ENCODE measurements at regions not wholly inside any gene's neighbourhood (a gene's known extent, or its start where the extent isn't known, plus 50 kb on each side); places are given as distances from the start of the nearest gene placed in this dataset.
"Not testable (repeated sequence)": the region's sequence is repeated elsewhere in the genome, so short reads cannot be mapped to it uniquely, and the experiment has no call there.

GRCh38 chr10:8403711-8404371 is 349.4 kb downstream of the GATA3 start:
- no peak overlapping the region for H3K4me3 ChIP-seq (ENCODE audit: insufficient read length, low read depth)
- H3K27me3 ChIP-seq (ENCODE audit: insufficient read depth, insufficient read length) = no peaks in the 10 kb centered on the region
- H3K36me3 ChIP-seq (ENCODE audit: insufficient read depth, insufficient read length, low read length) = no peaks in the 10 kb centered on the region
- TF ChIP-seq ZNF274 (IDR thresholded peaks at IDR 0.05; ENCODE audit: low read depth, low read length) (no peak), YY1 (IDR thresholded peaks at IDR 0.05; ENCODE audit: insufficient read depth, insufficient read length) (no peak), SUZ12 (IDR thresholded peaks at IDR 0.05; ENCODE audit: extremely low read depth, insufficient read depth, insufficient read length) (no peak)
- no peaks in the 10 kb centered on the region for H3K4me1 ChIP-seq (ENCODE audit: insufficient read depth, insufficient read length)
- DNase-seq (ENCODE audit: low read depth, low spot score) = peak; percentile 27
- no peaks in the 10 kb centered on the region for H3K9me3 ChIP-seq (ENCODE audit: insufficient read depth, low read length)
- H3K9ac ChIP-seq (ENCODE audit: insufficient read length, low read depth) = no peak overlapping the region

GRCh38 chr10:8404721-8405120 is 350.2 kb downstream of the GATA3 start:
- no peaks in the 10 kb centered on the region for H3K9me3 ChIP-seq (ENCODE audit: insufficient read depth, low read length)
- DNase-seq (ENCODE audit: low read depth, low spot score) = no peak
- no peaks in the 10 kb centered on the region for H3K27me3 ChIP-seq (ENCODE audit: insufficient read depth, insufficient read length)
- H3K4me3 ChIP-seq (ENCODE audit: insufficient read length, low read depth) = no peak overlapping the region
- no peak overlapping the region for H3K9ac ChIP-seq (ENCODE audit: insufficient read length, low read depth)
- H3K4me1 ChIP-seq (ENCODE audit: insufficient read depth, insufficient read length) = no peaks in the 10 kb centered on the region
- no peaks in the 10 kb centered on the region for H3K36me3 ChIP-seq (ENCODE audit: insufficient read depth, insufficient read length, low read length)
- no peak for TF ChIP-seq ZNF274 (IDR thresholded peaks at IDR 0.05; ENCODE audit: low read depth, low read length)
- no peak for TF ChIP-seq YY1 (IDR thresholded peaks at IDR 0.05; ENCODE audit: insufficient read depth, insufficient read length)
- no peak for TF ChIP-seq SUZ12 (IDR thresholded peaks at IDR 0.05; ENCODE audit: extremely low read depth, insufficient read depth, insufficient read length)

- Histone ChIP-seq H3K36me3 (ENCODE audit: insufficient read depth, insufficient read length, low read length) (no peaks in the 10 kb centered on the region), H3K27me3 (ENCODE audit: insufficient read depth, insufficient read length) (no peaks in the 10 kb centered on the region), H3K9ac (ENCODE audit: insufficient read length, low read depth) (no peak overlapping the region), H3K4me3 (ENCODE audit: insufficient read length, low read depth) (no peak overlapping the region), H3K4me1 (ENCODE audit: insufficient read depth, insufficient read length) (no peaks in the 10 kb centered on the region), H3K9me3 (ENCODE audit: insufficient read depth, low read length) (no peaks in the 10 kb centered on the region)
- TF ChIP-seq ZNF274 (IDR thresholded peaks at IDR 0.05; ENCODE audit: low read depth, low read length) (no peak), YY1 (IDR thresholded peaks at IDR 0.05; ENCODE audit: insufficient read depth, insufficient read length) (no peak), SUZ12 (IDR thresholded peaks at IDR 0.05; ENCODE audit: extremely low read depth, insufficient read depth, insufficient read length) (no peak)
- no peak for DNase-seq (ENCODE audit: low read depth, low spot score)
Observed at GRCh38 chr10:8405596-8405995, 351.1 kb downstream of the GATA3 start.

- H3K27me3 ChIP-seq (ENCODE audit: insufficient read depth, insufficient read length) = no peaks in the 10 kb centered on the region
- H3K36me3 ChIP-seq (ENCODE audit: insufficient read depth, insufficient read length, low read length) = no peaks in the 10 kb centered on the region
- H3K9ac ChIP-seq (ENCODE audit: insufficient read length, low read depth) = no peak overlapping the region
- peaks cover 2% of the 10 kb centered on the region for H3K4me1 ChIP-seq (ENCODE audit: insufficient read depth, insufficient read length)
- no peaks in the 10 kb centered on the region for H3K9me3 ChIP-seq (ENCODE audit: insufficient read depth, low read length)
- H3K4me3 ChIP-seq (ENCODE audit: insufficient read length, low read depth) = no peak overlapping the region
- TF ChIP-seq ZNF274 (IDR thresholded peaks at IDR 0.05; ENCODE audit: low read depth, low read length) = no peak
- no peak for TF ChIP-seq YY1 (IDR thresholded peaks at IDR 0.05; ENCODE audit: insufficient read depth, insufficient read length)
- TF ChIP-seq SUZ12 (IDR thresholded peaks at IDR 0.05; ENCODE audit: extremely low read depth, insufficient read depth, insufficient read length) = no peak
- peak; percentile 22 for DNase-seq (ENCODE audit: low read depth, low spot score)
Observed at GRCh38 chr10:8407501-8408021, 353.1 kb downstream of the GATA3 start.

GRCh38 chr10:8410506-8410905 is 356.0 kb downstream of the GATA3 start:
- Histone ChIP-seq H3K27me3 (ENCODE audit: insufficient read depth, insufficient read length) (no peaks in the 10 kb centered on the region), H3K4me1 (ENCODE audit: insufficient read depth, insufficient read length) (peaks cover 2% of the 10 kb centered on the region), H3K9me3 (ENCODE audit: insufficient read depth, low read length) (no peaks in the 10 kb centered on the region), H3K4me3 (ENCODE audit: insufficient read length, low read depth) (no peak overlapping the region), H3K9ac (ENCODE audit: insufficient read length, low read depth) (no peak overlapping the region), H3K36me3 (ENCODE audit: insufficient read depth, insufficient read length, low read length) (no peaks in the 10 kb centered on the region)
- no peak for DNase-seq (ENCODE audit: low read depth, low spot score)
- TF ChIP-seq YY1 (IDR thresholded peaks at IDR 0.05; ENCODE audit: insufficient read depth, insufficient read length) = no peak
- TF ChIP-seq ZNF274 (IDR thresholded peaks at IDR 0.05; ENCODE audit: low read depth, low read length) = no peak
- no peak for TF ChIP-seq SUZ12 (IDR thresholded peaks at IDR 0.05; ENCODE audit: extremely low read depth, insufficient read depth, insufficient read length)

- Histone ChIP-seq H3K27me3 (ENCODE audit: insufficient read depth, insufficient read length) (no peaks in the 10 kb centered on the region), H3K4me1 (ENCODE audit: insufficient read depth, insufficient read length) (peaks cover 2% of the 10 kb centered on the region), H3K4me3 (ENCODE audit: insufficient read length, low read depth) (no peak overlapping the region), H3K9ac (ENCODE audit: insufficient read length, low read depth) (no peak overlapping the region), H3K9me3 (ENCODE audit: insufficient read depth, low read length) (no peaks in the 10 kb centered on the region), H3K36me3 (ENCODE audit: insufficient read depth, insufficient read length, low read length) (no peaks in the 10 kb centered on the region)
- DNase-seq (ENCODE audit: low read depth, low spot score) = no peak
- TF ChIP-seq YY1 (IDR thresholded peaks at IDR 0.05; ENCODE audit: insufficient read depth, insufficient read length) (no peak), ZNF274 (IDR thresholded peaks at IDR 0.05; ENCODE audit: low read depth, low read length) (no peak), SUZ12 (IDR thresholded peaks at IDR 0.05; ENCODE audit: extremely low read depth, insufficient read depth, insufficient read length) (no peak)
Observed at GRCh38 chr10:8412541-8412940, 358.1 kb downstream of the GATA3 start.

- H3K27me3 ChIP-seq (ENCODE audit: insufficient read depth, insufficient read length); H3K4me3 ChIP-seq (ENCODE audit: insufficient read length, low read depth); H3K36me3 ChIP-seq (ENCODE audit: insufficient read depth, insufficient read length, low read length); H3K4me1 ChIP-seq (ENCODE audit: insufficient read depth, insufficient read length); H3K9ac ChIP-seq (ENCODE audit: insufficient read length, low read depth); DNase-seq (ENCODE audit: low read depth, low spot score); H3K9me3 ChIP-seq (ENCODE audit: insufficient read depth, low read length): not testable (repeated sequence)
Observed at GRCh38 chr10:8415029-8415428, 360.5 kb downstream of the GATA3 start.
